ENCODE measurements at regions not wholly inside any gene's neighbourhood (a gene's known extent, or its start where the extent isn't known, plus 50 kb on each side); places are given as distances from the start of the nearest gene placed in this dataset.

DNA sequence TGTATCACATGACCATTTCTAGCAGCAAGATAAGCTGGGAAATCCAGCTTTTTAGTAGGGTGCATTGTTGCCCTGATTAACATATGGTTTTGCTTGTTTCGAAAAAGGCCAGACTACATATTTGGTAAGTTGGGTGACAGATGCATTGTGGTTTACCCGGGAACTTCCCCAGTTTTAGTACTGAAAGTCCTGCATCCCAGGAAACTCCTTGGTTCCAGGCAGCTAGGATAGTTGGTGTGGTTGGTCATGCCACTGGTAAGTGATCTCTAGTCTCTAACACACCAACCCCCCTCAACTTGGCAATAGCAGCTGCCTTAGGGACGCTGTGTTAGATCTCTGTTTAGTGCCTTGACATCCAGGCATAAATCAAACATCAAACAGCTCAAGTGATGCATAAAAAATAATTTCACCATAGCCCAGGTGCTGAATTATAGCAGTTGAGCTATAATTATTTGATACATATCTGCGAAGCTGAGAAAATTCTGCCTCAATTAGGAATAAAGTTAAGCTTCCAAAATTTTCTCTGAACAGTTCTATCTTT lies 216.5 kb downstream of the TFAP2C start:
- TF ChIP-seq EGR1 (IDR thresholded peaks at IDR 0.05): no peak
- TF ChIP-seq TEAD4 (IDR thresholded peaks at IDR 0.05): no peak
- no peak for TF ChIP-seq CEBPB (IDR thresholded peaks at IDR 0.05)
- TF ChIP-seq RAD21 (IDR thresholded peaks at IDR 0.05; ENCODE audit: low read depth): no peak
- TF ChIP-seq, protein P1, sequence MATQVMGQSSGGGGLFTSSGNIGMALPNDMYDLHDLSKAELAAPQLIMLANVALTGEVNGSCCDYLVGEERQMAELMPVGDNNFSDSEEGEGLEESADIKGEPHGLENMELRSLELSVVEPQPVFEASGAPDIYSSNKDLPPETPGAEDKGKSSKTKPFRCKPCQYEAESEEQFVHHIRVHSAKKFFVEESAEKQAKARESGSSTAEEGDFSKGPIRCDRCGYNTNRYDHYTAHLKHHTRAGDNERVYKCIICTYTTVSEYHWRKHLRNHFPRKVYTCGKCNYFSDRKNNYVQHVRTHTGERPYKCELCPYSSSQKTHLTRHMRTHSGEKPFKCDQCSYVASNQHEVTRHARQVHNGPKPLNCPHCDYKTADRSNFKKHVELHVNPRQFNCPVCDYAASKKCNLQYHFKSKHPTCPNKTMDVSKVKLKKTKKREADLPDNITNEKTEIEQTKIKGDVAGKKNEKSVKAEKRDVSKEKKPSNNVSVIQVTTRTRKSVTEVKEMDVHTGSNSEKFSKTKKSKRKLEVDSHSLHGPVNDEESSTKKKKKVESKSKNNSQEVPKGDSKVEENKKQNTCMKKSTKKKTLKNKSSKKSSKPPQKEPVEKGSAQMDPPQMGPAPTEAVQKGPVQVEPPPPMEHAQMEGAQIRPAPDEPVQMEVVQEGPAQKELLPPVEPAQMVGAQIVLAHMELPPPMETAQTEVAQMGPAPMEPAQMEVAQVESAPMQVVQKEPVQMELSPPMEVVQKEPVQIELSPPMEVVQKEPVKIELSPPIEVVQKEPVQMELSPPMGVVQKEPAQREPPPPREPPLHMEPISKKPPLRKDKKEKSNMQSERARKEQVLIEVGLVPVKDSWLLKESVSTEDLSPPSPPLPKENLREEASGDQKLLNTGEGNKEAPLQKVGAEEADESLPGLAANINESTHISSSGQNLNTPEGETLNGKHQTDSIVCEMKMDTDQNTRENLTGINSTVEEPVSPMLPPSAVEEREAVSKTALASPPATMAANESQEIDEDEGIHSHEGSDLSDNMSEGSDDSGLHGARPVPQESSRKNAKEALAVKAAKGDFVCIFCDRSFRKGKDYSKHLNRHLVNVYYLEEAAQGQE (IDR thresholded peaks at IDR 0.05; ENCODE audit: low read depth): no peak
- no peak for TF ChIP-seq EP300 (IDR thresholded peaks at IDR 0.05; ENCODE audit: borderline replicate concordance)
- no peak for TF ChIP-seq NFIC (IDR thresholded peaks at IDR 0.05)
- TF ChIP-seq CREB1 (IDR thresholded peaks at IDR 0.05; ENCODE audit: low read depth): no peak
- TF ChIP-seq YY1 (IDR thresholded peaks at IDR 0.05; ENCODE audit: low read depth): no peak
- no peak for TF ChIP-seq TAF1 (IDR thresholded peaks at IDR 0.05; ENCODE audit: low read depth)
- TF ChIP-seq, protein P2, sequence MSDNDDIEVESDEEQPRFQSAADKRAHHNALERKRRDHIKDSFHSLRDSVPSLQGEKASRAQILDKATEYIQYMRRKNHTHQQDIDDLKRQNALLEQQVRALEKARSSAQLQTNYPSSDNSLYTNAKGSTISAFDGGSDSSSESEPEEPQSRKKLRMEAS (IDR thresholded peaks at IDR 0.05): no peak
- no peak for TF ChIP-seq TCF12 (IDR thresholded peaks at IDR 0.05; ENCODE audit: low read depth)

Data from Ishikawa (cell line).